M059J (cell line): ENCODE measurements at regions not wholly inside any gene's neighbourhood (a gene's known extent, or its start where the extent isn't known, plus 50 kb on each side); places are given as distances from the start of the nearest gene placed in this dataset.
"Not testable (repeated sequence)": the region's sequence is repeated elsewhere in the genome, so short reads cannot be mapped to it uniquely, and the experiment has no call there.

ENCODE experiments used
- DNase-seq: peaks from one replicate; pipeline ENCODE4 v3.0.0-alpha.2; 2012; ENCODE audit warnings: low read depth

GRCh38 chr1:193929374-193930033 is 743.1 kb upstream of the B3GALT2 start:
- DNase-seq: no peak

DNA sequence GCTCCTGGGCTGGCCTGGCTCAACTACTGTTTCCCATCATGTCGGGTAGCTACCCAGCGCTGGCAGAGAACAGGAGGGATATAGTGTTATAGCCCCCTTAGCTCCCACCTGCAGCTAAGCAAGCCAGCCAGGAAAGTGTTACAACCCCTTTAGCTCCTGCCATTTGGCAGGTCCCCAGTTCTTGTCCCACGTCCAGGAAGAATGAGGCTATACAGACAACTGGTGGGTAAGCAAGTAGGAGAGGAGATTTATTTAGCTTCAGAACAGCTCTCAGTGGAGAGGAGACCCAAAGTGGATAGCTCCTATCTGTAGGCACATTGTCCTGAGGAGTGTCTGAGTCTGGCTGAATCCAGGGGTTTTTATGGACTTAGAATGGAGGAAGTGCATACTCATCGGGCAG is 741.1 kb upstream of the B3GALT2 start:
- no peak for DNase-seq

- no peak for DNase-seq
Measured at GRCh38 chr1:193926956-193927355, 740.5 kb upstream of the B3GALT2 start.

DNA sequence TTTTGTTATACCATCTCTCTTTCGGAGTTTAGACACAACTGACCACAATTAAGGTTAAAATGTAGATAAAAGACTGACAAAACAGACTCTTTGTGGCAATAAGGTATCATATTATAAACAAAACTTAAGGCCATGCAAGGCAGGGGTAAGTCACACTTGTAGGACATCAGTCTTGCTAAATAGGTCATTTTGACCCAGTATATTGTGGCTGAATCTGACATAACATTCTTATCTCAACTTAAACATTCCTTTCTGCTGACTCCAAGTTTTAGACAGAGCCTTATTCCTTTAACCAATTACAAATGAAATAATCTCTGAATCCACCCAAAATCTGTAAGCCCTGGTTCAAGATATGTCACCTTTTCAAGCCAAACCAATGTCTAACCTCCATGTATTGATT is 733.4 kb upstream of the B3GALT2 start:
- DNase-seq: no peak

- no peak for DNase-seq
Measured at GRCh38 chr1:193916452-193916851, 730.0 kb upstream of the B3GALT2 start.

- no peak for DNase-seq
Measured at GRCh38 chr1:193914871-193915270, 728.5 kb upstream of the B3GALT2 start.

DNA sequence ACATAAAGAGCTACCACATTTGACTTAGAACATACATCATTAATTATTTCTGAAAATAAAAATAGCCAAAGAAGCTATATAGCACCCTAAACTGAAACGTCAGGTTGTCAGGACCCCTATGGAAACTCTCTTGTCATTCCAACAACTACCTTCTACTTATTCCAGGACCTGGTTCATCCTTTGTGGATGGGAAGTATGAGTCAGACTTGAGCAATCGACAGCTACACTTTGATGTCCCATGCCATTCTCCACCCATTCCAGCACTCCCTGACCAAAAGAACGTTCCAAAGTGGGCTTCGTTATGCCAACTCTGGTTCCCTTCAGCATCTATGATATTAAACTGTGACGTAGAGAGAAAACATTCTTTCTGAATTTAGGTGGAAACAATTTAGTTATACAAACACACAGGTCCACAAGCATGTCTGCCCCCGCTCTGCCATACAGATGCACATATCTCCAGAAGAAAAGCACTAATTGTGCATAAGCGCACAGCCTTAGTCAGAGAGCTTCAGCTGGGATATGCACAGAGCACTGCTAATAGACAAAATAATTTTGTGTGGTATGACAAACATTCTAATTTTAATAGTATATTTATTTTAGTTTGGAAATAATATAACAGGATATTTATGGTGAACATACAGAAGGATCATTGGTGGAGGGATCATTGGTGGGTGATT is 723.1 kb upstream of the B3GALT2 start:
- peak; percentile 25 for DNase-seq

- peak; percentile 81 for DNase-seq
Measured at GRCh38 chr1:193905288-193906085, 719.1 kb upstream of the B3GALT2 start.

DNA sequence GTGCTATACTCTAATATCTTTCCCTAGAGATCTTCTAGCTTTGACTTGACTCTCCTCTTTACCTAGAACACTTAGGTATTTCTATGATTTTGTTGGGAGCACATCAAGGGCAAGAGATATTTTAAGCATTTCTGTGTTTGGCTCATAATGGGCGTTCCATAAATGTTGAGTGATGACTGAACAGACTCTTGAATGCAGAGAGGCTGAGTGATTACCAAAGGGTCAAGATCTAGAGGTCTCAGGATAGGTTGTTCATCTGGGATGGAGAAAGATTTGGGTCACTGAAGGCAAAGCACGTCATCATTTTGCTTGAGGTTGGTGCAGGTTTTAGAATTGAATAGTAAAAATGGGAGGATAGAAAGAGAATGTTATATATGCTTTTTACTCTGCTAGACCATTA is 705.4 kb upstream of the B3GALT2 start:
- no peak for DNase-seq

GRCh38 chr1:193890935-193891334 is 704.5 kb upstream of the B3GALT2 start:
- DNase-seq: no peak

DNA sequence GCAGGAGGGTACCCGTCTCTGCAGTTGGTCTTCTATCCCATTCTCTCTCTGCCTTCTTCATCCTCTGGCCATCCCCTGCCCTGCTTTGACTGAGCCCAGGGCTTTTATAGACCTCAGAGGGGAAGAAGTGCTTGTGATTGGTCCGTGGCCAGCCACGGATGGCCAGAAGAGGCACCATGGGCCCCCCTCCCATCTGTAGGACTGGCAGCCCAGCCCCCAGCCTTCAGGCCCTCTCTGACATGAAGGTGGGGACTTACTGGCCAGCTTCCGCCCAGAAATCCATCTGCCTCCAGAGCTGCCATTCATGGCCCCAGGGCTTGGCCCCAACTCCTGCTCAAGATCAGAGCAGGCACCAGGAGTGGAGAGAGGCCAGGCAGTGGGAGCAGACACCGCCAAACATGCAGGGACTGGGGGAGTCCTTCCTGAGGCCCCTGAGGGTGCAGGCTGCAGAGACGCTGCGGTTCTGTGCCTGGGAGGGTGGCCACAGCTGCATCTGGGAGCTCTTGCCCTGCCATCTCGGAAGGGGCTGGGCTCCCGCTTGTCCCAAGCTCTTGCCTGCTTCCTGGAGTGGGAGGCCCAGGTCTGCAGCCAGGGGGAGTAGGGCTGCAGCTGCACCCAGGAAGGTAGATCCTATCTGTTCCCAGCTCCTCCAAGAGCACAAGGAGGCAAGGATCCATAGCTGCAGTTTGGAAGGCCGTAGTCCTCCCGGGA is 698.6 kb upstream of the B3GALT2 start:
- DNase-seq: no peak

GRCh38 chr1:193877920-193878319 is 691.5 kb upstream of the B3GALT2 start:
- DNase-seq: not testable (repeated sequence)

DNA sequence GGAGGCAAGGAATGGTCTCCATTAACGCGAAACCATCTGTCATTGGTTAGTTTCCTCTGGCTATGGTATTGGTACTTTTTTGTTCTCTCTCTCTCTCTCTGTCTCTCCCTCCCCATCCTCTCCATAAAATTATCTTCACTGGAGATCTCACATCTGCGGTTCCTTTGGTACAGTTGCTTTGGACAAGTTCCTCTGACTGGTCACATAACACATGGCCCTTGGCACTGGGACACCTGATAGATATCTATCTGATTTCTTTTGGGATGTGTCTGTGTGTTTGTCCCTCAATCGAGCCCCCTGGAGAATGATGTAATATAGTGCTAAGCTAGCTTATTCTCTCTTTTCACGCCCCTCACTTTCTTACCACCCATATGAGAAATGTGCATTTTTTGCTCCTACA is 682.0 kb upstream of the B3GALT2 start:
- DNase-seq: peak; percentile 28

GRCh38 chr1:193856261-193856660 is 669.8 kb upstream of the B3GALT2 start:
- no peak for DNase-seq

DNA sequence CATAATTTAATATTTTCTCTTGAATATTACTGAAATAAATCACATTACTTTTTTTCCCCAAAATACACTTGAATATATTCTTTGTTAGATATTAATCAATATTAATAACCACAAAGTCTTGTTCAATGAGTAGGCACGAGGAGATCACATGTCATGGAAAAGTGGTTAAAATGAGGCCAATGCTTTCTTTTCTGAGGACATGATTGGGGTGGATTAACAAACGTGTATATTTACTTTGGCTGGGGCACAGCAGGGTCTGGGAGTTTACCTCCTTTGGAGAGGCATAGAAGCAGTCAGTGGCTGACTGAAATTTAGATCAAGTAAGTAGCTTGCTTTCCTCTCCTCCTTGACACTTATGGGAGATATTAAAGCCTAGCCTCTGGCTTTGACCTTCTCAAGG is 664.3 kb upstream of the B3GALT2 start:
- DNase-seq: peak; percentile 4

GRCh38 chr1:193846876-193847604 is 660.6 kb upstream of the B3GALT2 start:
- DNase-seq: peak; percentile 13

GRCh38 chr1:193846411-193846810 is 660.0 kb upstream of the B3GALT2 start:
- DNase-seq: no peak

DNA sequence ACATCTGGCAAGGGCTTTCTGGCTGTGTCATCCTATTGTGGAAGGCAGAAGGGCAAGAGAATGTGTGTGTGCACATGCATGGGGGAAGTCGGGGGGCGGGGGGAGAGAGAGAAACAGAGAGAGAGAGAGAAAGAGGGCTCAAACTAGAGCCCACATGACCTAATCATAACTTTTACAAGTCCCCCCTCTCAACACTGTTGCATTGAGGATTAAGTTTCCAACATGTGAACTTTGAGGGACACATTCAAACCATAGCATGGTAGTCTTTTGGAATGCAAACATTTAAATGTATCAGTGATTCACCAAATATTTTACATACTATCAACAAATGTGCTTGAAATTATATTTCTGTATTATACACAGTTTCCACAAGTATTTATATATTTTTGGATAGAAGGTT is 655.4 kb upstream of the B3GALT2 start:
- no peak for DNase-seq

DNA sequence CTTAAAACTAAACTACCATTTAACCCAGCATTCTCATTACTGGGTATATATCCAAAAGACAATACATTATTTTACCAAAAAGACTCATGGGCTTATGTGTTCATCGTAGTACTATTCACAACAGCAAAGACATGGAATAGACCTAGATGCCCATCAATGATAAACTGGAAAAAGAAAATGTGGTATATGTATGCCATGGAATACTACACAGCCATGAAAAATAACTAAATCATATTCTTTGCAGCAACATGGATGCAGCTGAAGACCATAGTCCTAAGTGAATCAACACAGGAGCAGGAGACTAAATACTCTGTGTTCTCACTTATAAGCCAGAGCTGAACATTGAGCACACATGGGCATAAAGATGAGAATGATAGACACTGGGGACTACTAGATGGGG is 645.1 kb upstream of the B3GALT2 start:
- DNase-seq: no peak

DNA sequence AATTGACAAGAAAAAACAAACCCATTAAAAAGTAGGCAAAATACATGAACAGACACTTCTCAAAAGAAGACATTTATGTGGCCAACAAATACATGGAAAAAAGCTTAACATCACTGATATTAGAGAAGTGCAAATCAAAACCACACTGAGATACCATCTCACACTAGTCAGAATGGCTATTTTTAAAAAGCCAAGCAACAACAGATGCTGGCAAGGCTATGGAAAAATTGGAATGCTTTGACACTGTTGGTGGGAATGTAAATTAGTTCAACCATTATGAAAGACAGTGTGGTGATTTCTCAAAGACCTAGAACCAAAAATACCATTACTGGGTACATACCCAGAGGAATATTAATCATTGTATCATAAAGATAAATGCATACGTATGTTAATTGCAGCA is 641.1 kb upstream of the B3GALT2 start:
- DNase-seq: no peak

GRCh38 chr1:193819376-193819775 is 633.0 kb upstream of the B3GALT2 start:
- no peak for DNase-seq

GRCh38 chr1:193807208-193807607 is 620.8 kb upstream of the B3GALT2 start:
- no peak for DNase-seq
